HepG2 (cell line): ENCODE measurements at regions not wholly inside any gene's neighbourhood (a gene's known extent, or its start where the extent isn't known, plus 50 kb on each side); places are given as distances from the start of the nearest gene placed in this dataset.

ENCODE experiments used
- NFKBIZ ChIP-seq: IDR thresholded peaks from 2 replicates; pipeline ENCODE4 v1.6.1; 2018; ENCODE audit warnings: missing genetic modification reagents, missing compliant biosample characterization
- REST ChIP-seq, 2 experiments: IDR thresholded peaks; 2 replicates each; pipeline ENCODE4 v1.6.1; 2011 to 2012; ENCODE audit warnings: low read length in 2 of 2, borderline replicate concordance in 1 of 2, low read depth in 1 of 2, mild to moderate bottlenecking in 1 of 2, moderate library complexity in 1 of 2
- ZNF503 ChIP-seq: sonication (generic); formaldehyde crosslinking; IDR thresholded peaks from 2 replicates; pipeline ENCODE4 v1.4.0; 2020; ENCODE audit warnings: missing genetic modification reagents
- ZNF609 ChIP-seq: sonication (generic); formaldehyde crosslinking; IDR thresholded peaks from 2 replicates; pipeline ENCODE4 v1.4.0; 2020; ENCODE audit warnings: mild to moderate bottlenecking, missing genetic modification reagents, borderline replicate concordance

- TF ChIP-seq ZNF503 (CRISPR knock-in tag) (no peak), ZNF609 (CRISPR knock-in tag) (no peak), REST (IDR thresholded peaks at IDR 0.05; ENCODE audit: borderline replicate concordance in 1 of 2, low read depth in 1 of 2, low read length in 2 of 2) (no peak), NFKBIZ (CRISPR knock-in tag) (no peak)
- TF ChIP-seq, all 625 proteins: peak for 0
These were observed 60.0 kb upstream of the TAF11L2 start (continued) for GRCh38 chr5:17438027-17438426.
